Thoracic aorta (tissue), 2 donors: ENCODE measurements at regions not wholly inside any gene's neighbourhood (a gene's known extent, or its start where the extent isn't known, plus 50 kb on each side); places are given as distances from the start of the nearest gene placed in this dataset.
A peak's percentile ranks its signal among the peaks of the same experiment; 100 is the strongest.

Experiments
- ATAC-seq: fragments of 150-250 bp; one replicate; pipeline ENCODE4 v1.8.0; 2017; ENCODE audit warnings: low read depth; ENCODE audit not compliant: insufficient number of reproducible peaks, low FRiP score
- DNase-seq: peaks from one replicate; pipeline ENCODE4 v3.0.0-alpha.2; 2020; ENCODE audit warnings: low spot score
- H3K27ac ChIP-seq, 2 donors: fragments of 200-600 bp; sonication (generic); 1 replicate in 1 of 2; 2 replicates in 1 of 2; pipeline ENCODE4 v1.5.1; 2016; ENCODE audit warnings: mild to moderate bottlenecking in 2 of 2, moderate library complexity in 2 of 2
- H3K27me3 ChIP-seq: fragments of 200-600 bp; sonication (generic); replicated peaks from 2 replicates; pipeline ENCODE4 v1.6.0; 2016; ENCODE audit warnings: mild to moderate bottlenecking; ENCODE audit not compliant: insufficient read depth
- H3K36me3 ChIP-seq: fragments of 200-600 bp; sonication (generic); one replicate; pipeline ENCODE4 v1.5.1; 2016
- H3K4me1 ChIP-seq, 2 donors: fragments of 200-600 bp; sonication (generic); 1 replicate in 1 of 2; 2 replicates in 1 of 2; pipeline versions ENCODE4 v1.5.1 to v1.6.0; 2016; ENCODE audit warnings: low read depth in 2 of 2, mild to moderate bottlenecking in 1 of 2; ENCODE audit not compliant: control insufficient read depth in 1 of 2
- H3K4me3 ChIP-seq: fragments of 200-600 bp; sonication (generic); 2 replicates; pipeline ENCODE4 v1.5.1; 2016; ENCODE audit warnings: mild to moderate bottlenecking
- H3K9me3 ChIP-seq: fragments of 200-600 bp; sonication (generic); 2 replicates; pipeline ENCODE4 v1.5.1; 2016
- TF ChIP-seq, protein P1 (sequence below): fragments of 200-600 bp; sonication (generic); IDR thresholded peaks from one replicate; pipeline ENCODE4 v1.5.1; 2019; ENCODE audit warnings: antibody characterized with exemption

DNA sequence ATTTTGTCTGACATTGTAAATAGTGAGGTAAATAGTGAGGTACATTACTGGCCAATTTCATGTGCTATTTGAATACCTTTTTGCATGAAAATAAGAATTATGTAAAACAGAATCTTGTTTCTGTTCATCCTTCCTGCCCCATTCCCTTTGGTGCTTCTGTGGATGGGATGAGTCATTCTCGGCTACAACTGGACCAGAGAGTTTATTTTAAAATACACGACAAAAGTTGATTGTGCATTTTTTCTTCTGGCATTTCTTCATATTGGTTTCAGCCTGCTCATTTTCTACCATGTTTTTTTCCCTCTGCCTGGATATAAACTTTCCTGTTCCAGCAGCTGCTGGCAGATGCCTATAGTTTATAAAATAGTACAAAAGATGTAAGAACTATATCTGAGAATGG lies 107.5 kb downstream of the CYSLTR2 start:
- peaks cover 6% of the 10 kb centered on the region for H3K9me3 ChIP-seq
- no peak overlapping the region for H3K4me3 ChIP-seq
- DNase-seq (no peak), ATAC-seq (no peak)
- no peak overlapping the region for H3K27ac ChIP-seq
- TF ChIP-seq, protein P1, sequence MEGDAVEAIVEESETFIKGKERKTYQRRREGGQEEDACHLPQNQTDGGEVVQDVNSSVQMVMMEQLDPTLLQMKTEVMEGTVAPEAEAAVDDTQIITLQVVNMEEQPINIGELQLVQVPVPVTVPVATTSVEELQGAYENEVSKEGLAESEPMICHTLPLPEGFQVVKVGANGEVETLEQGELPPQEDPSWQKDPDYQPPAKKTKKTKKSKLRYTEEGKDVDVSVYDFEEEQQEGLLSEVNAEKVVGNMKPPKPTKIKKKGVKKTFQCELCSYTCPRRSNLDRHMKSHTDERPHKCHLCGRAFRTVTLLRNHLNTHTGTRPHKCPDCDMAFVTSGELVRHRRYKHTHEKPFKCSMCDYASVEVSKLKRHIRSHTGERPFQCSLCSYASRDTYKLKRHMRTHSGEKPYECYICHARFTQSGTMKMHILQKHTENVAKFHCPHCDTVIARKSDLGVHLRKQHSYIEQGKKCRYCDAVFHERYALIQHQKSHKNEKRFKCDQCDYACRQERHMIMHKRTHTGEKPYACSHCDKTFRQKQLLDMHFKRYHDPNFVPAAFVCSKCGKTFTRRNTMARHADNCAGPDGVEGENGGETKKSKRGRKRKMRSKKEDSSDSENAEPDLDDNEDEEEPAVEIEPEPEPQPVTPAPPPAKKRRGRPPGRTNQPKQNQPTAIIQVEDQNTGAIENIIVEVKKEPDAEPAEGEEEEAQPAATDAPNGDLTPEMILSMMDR, result no peak
- H3K4me1 ChIP-seq, result no peaks in the 10 kb centered on the region
- H3K27me3 ChIP-seq, result no peaks in the 10 kb centered on the region
- no peaks in the 10 kb centered on the region for H3K36me3 ChIP-seq

DNA sequence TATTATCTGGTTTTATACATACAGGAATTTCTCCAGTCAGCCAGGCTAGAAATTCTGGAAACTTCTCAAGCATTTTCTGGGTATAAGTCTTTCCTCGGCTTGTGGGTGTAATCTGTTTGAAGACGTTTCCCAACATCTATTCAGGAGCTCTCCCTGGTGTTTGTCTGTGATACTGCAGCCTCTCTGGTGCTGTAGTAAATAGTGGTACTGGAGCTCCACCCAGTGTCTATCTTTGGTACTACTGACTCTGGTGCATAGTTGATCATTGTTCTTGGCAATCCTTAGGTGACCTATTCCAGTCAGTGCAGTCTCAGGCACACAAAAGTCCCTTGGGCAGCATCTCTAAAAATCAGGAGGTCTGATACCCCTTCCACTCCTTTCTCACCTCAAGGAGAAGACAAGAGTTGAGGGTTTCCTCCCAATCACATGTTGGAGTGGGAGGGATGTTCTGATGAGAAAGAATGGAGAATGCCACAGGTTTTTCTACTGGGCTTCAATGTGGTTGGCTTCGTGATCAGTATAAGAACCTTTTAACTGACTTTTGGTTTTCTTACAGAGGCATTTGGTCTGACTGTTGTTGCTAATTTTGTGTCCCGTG lies 115.5 kb downstream of the CYSLTR2 start:
- Histone ChIP-seq H3K9me3 (peaks cover 6% of the 10 kb centered on the region), H3K27me3 (no peaks in the 10 kb centered on the region), H3K27ac (no peak overlapping the region), H3K4me3 (no peak overlapping the region), H3K36me3 (no peaks in the 10 kb centered on the region), H3K4me1 (no peaks in the 10 kb centered on the region)
- TF ChIP-seq, protein P1, result peak; percentile 92
- ATAC-seq (peak; percentile 88), DNase-seq (peak; percentile 85)

DNA sequence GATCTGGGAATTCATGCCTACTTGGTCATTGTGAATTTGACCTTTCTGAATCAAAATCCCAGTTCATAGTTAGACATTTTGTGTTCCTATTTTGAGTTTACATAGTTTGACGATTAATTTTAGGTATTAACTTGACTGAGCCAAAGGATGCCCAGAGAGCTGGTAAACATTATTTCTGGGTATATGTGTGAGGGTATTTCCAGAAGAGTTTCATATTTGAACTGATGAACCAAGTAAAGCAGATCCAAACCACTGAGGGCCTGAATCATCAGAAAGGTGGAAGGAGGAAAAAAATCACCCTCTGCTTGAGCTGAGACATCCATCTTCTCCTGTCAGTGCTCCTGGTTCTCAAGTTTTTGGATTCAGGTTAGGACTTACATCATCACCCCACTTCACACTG lies 116.6 kb downstream of the CYSLTR2 start:
- DNase-seq (no peak), ATAC-seq (no peak)
- H3K9me3 ChIP-seq, result peaks cover 2% of the 10 kb centered on the region
- no peaks in the 10 kb centered on the region for H3K4me1 ChIP-seq
- H3K36me3 ChIP-seq, result no peaks in the 10 kb centered on the region
- TF ChIP-seq, protein P1, result no peak
- no peak overlapping the region for H3K4me3 ChIP-seq
- no peaks in the 10 kb centered on the region for H3K27me3 ChIP-seq
- no peak overlapping the region for H3K27ac ChIP-seq

DNA sequence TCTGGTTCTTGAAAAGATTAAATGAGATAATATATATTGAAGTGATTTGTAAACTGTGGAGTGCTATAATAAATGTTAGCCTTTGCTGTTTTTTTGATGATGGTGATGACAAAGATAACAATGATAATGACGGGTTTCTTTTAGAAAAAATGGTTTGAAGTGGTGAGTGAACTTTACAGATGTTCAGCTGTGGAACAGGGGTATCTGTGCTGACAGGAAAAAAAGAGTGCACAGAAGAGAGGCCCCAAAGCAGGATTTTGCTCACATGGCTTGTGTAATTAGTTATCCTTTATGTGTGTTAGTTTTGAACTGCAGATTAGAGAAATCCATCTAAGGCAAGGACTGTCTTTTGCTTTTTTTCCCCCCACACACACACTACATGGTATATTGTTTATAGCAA lies 119.2 kb downstream of the CYSLTR2 start:
- DNase-seq, result no peak
- TF ChIP-seq, protein P1, result no peak
- Histone ChIP-seq H3K4me3 (no peak overlapping the region), H3K27ac (no peak overlapping the region), H3K27me3 (no peaks in the 10 kb centered on the region), H3K36me3 (no peaks in the 10 kb centered on the region), H3K9me3 (no peaks in the 10 kb centered on the region), H3K4me1 (no peaks in the 10 kb centered on the region)
- ATAC-seq, result no peak

DNA sequence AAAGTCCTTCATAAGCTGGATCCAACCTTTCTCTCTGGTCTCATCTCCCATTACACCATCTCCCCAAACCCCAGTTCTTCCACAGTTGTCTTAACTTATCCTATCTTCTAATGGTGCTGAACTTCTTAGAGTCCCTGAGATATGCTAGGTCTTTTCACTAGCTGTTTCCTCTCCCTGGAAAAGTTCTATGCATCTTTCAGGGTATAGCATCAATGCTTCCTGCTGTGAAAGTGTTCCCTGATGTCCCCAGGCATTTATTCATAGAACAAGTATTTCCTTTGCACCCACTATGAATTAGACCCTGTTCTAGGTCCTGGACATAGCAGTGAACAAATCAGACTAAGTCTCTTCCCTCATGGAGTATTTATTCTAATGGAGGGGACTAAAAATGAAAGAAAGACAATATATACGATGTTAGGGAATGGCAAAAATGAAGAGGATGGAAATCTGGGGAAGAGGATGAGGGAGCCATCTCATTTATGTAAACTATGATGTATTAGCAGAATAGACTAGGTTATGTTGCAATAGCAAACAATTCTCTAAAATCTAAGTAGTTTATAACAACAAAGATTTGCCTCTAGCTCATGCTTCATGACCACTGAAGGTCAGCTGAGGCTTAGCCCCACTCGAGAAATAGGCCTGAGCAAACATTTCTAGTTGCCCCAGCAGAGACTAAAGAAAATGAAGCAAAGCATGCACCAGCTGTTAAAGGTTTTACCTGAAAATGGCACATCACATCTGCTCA lies 120.0 kb downstream of the CYSLTR2 start:
- TF ChIP-seq, protein P1, result no peak
- Histone ChIP-seq H3K4me3 (no peak overlapping the region), H3K9me3 (no peaks in the 10 kb centered on the region), H3K4me1 (no peaks in the 10 kb centered on the region), H3K27me3 (no peaks in the 10 kb centered on the region), H3K27ac (no peak overlapping the region), H3K36me3 (no peaks in the 10 kb centered on the region)
- no peak for ATAC-seq
- no peak for DNase-seq
